ENCODE measurements at regions not wholly inside any gene's neighbourhood (a gene's known extent, or its start where the extent isn't known, plus 50 kb on each side); places are given as distances from the start of the nearest gene placed in this dataset.

DNA sequence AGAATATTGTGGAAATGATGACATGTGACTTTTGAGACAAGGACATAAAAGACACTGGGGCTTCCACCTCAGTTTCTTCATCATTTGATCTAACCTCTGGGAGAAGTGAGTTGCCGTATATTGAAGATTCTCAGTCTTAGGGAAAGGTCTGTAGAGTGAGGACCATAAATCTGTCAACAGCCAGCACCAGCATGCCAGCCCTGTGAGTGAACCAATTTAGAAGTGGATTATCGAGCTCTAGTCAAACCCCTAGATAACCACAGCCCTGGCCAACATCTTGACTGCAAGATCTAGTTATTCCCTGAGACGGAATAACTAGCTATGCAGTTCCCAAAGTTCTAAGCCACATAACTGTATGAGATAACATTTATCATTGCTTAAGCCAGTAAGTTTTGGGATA, 108.8 kb upstream of the PTPRR start:
- Mint-ChIP-seq H3K27ac (no peak overlapping the region), H3K36me3 (ENCODE audit: insufficient read depth in 1 of 3, low read depth in 3 of 3) (no peaks in the 10 kb centered on the region)

More for the DNA sequence above, 108.8 kb upstream of the PTPRR start:
- no peak overlapping the region for H2BK15ac ChIP-seq (ENCODE audit: low read depth, low read length)
- no peaks in the 10 kb centered on the region for H3K23me2 ChIP-seq (ENCODE audit: insufficient read length, low read depth, low read length, poor library complexity, severe bottlenecking)
- Mint-ChIP-seq H3K27me3 (ENCODE audit: low read depth) (no peaks in the 10 kb centered on the region), H3K4me1 (peaks cover 6% of the 10 kb centered on the region in 2 experiments; a peak in 3 of 4 replicates), H3K9me3 (no peaks in the 10 kb centered on the region), H3K4me3 (no peak overlapping the region)
- no peaks in the 10 kb centered on the region for H3K27me3 ChIP-seq (ENCODE audit: insufficient read depth, low read length)
- H2AFZ ChIP-seq (ENCODE audit: low read length) = no peak overlapping the region
- no peak overlapping the region for H3K23ac ChIP-seq (ENCODE audit: insufficient read length, low read depth, low read length)
- no peak overlapping the region for H3K27ac ChIP-seq (ENCODE audit: insufficient read length, low read depth, low read length)
- H3K9me3 ChIP-seq (ENCODE audit: control insufficient read depth, low read depth, low read length) = no peaks in the 10 kb centered on the region
- H2BK20ac ChIP-seq (ENCODE audit: low read depth, low read length, poor library complexity, severe bottlenecking) = no peak overlapping the region
- no peak overlapping the region for H3K56ac ChIP-seq (ENCODE audit: insufficient read length, low read depth, low read length)
- H2BK5ac ChIP-seq (ENCODE audit: insufficient read length, low read length) = no peak overlapping the region
- no peaks in the 10 kb centered on the region for H3K79me1 ChIP-seq (ENCODE audit: insufficient read depth, low read depth, low read length, poor library complexity, severe bottlenecking)
- no peak overlapping the region for H3K18ac ChIP-seq (ENCODE audit: insufficient read length, low read depth, low read length)
- no peak for DNase-seq
- no peak overlapping the region for H2BK12ac ChIP-seq (ENCODE audit: insufficient read length, low read depth, low read length)
- no peak overlapping the region for H4K8ac ChIP-seq (replicated peaks; ENCODE audit: insufficient read length, low read depth, low read length)
- TF ChIP-seq CTCF (conservative IDR thresholded peaks at IDR 0.05) = no peak
- no peaks in the 10 kb centered on the region for H4K20me1 ChIP-seq (ENCODE audit: control insufficient read depth, insufficient read depth, insufficient read length)
- H3K79me2 ChIP-seq (ENCODE audit: insufficient read depth, low read length) = no peaks in the 10 kb centered on the region
- H2BK120ac ChIP-seq (ENCODE audit: low read depth, low read length, poor library complexity, severe bottlenecking) = no peak overlapping the region
- H3K4ac ChIP-seq (ENCODE audit: low read depth, low read length) = no peak overlapping the region
- no peak overlapping the region for H4K5ac ChIP-seq (ENCODE audit: insufficient read length, low read depth, low read length)
- no peak overlapping the region for H3T11ph ChIP-seq (ENCODE audit: low read length)
- H3K4me1 ChIP-seq (ENCODE audit: insufficient read depth, low read length) = no peaks in the 10 kb centered on the region
- no peak overlapping the region for H2AK5ac ChIP-seq (ENCODE audit: insufficient read length, low read length)
- H3K4me2 ChIP-seq (ENCODE audit: insufficient read depth, insufficient read length, low read length) = no peak overlapping the region
- no peak overlapping the region for H4K91ac ChIP-seq (ENCODE audit: insufficient read length, low read depth, low read length)
- H3K14ac ChIP-seq (ENCODE audit: insufficient read depth, low read length) = no peak overlapping the region
- no peak overlapping the region for H3K9ac ChIP-seq (ENCODE audit: extremely low read depth, insufficient read length, low read length)
- WGBS (ENCODE audit: extremely low coverage, insufficient read length, low lambda C conversion rate) = no CpG with 5 or more reads among the region's 3 CpGs

Data from H9 (cell line).